IMR-90 (cell line): ENCODE measurements at regions not wholly inside any gene's neighbourhood (a gene's known extent, or its start where the extent isn't known, plus 50 kb on each side); places are given as distances from the start of the nearest gene placed in this dataset.
A peak's percentile ranks its signal among the peaks of the same experiment; 100 is the strongest.

ENCODE experiments used
- ATAC-seq: fragments of 200-7000 bp; cut with Tn5 transposase; 2 replicates; pipeline ENCODE4 v1.9.1; 2020; ENCODE audit warnings: low read depth, mild to moderate bottlenecking, moderate library complexity
- BruUV-seq: library from RNA; stranded (reverse); fragments of 400-500 nt; replicated peaks from 2 replicates; lab custom pipeline; 2021; lab: Mats Ljungman, UMichigan
- CTCF ChIA-PET: fragments of 300-600 bp; formaldehyde crosslinking; extraction: SDS; loops from one replicate; lab custom pipeline; 2021; ENCODE audit warnings: antibody characterized with exemption; lab: Yijun Ruan, JAX
- POLR2A ChIA-PET: fragments of 300-600 bp; sonication (Branson Sonifier 250); formaldehyde crosslinking; loops from one replicate; lab custom pipeline; 2022; ENCODE audit warnings: antibody characterized with exemption; ENCODE audit not compliant: unreplicated experiment; lab: Charles Lee
- DNase-seq: peaks from one replicate; pipeline ENCODE4 v3.0.0; 2013
- H2AFZ ChIP-seq: replicated peaks from 2 replicates; pipeline ENCODE3; 2013; ENCODE audit warnings: low read length, mild to moderate bottlenecking; ENCODE audit not compliant: poor library complexity
- H2AK5ac ChIP-seq: 2 replicates; pipeline ENCODE4 v1.6.1; 2013; ENCODE audit warnings: low read depth, low read length, inconsistent platforms
- H2AK9ac ChIP-seq: replicated peaks from 2 replicates; pipeline ENCODE3; 2013; ENCODE audit warnings: mild to moderate bottlenecking, low read depth, low read length, moderate library complexity; ENCODE audit not compliant: poor library complexity
- H2BK120ac ChIP-seq: 2 replicates; pipeline ENCODE4 v1.6.1; 2013; ENCODE audit warnings: low read depth, low read length, inconsistent platforms
- H2BK15ac ChIP-seq: 3 replicates; pipeline ENCODE4 v1.6.1; 2013; ENCODE audit warnings: low read depth, low read length, inconsistent platforms
- H2BK20ac ChIP-seq: 2 replicates; pipeline ENCODE4 v1.6.1; 2013; ENCODE audit warnings: low read depth, mild to moderate bottlenecking, inconsistent platforms, low read length, moderate library complexity
- H2BK5ac ChIP-seq: 2 replicates; pipeline ENCODE4 v1.6.1; 2013; ENCODE audit warnings: mild to moderate bottlenecking, low read depth, low read length, inconsistent platforms; ENCODE audit not compliant: poor library complexity, severe bottlenecking
- H3K14ac ChIP-seq: replicated peaks from 2 replicates; pipeline ENCODE4 v1.6.1; 2013; ENCODE audit warnings: low read depth, low read length, inconsistent platforms
- H3K18ac ChIP-seq: 2 replicates; pipeline ENCODE4 v1.6.1; 2013; ENCODE audit warnings: low read depth, low read length, control low read depth
- H3K23ac ChIP-seq: 2 replicates; pipeline ENCODE4 v1.6.1; 2013; ENCODE audit warnings: low read depth, low read length, inconsistent platforms
- H3K27ac ChIP-seq: 2 replicates; pipeline ENCODE4 v1.5.1; 2013; ENCODE audit warnings: mild to moderate bottlenecking, control low read depth, low read length; ENCODE audit not compliant: insufficient read depth
- H3K27me3 ChIP-seq: 2 replicates; pipeline ENCODE4 v1.6.1; 2013; ENCODE audit warnings: low read length; ENCODE audit not compliant: control insufficient read depth, insufficient read depth
- H3K36me3 ChIP-seq: 2 replicates; pipeline ENCODE4 v1.6.1; 2013; ENCODE audit warnings: low read length, mixed read lengths; ENCODE audit not compliant: control insufficient read depth, insufficient read depth
- H3K4ac ChIP-seq: 2 replicates; pipeline ENCODE4 v1.6.1; 2013; ENCODE audit warnings: low read depth, low read length, inconsistent platforms
- H3K4me1 ChIP-seq: 2 replicates; pipeline ENCODE4 v1.6.1; 2013; ENCODE audit warnings: low read length, mixed read lengths; ENCODE audit not compliant: control insufficient read depth, insufficient read depth
- H3K4me2 ChIP-seq: 2 replicates; pipeline ENCODE4 v1.6.1; 2013; ENCODE audit warnings: low read depth, mild to moderate bottlenecking, control low read depth, low read length, moderate library complexity
- H3K4me3 ChIP-seq: 2 replicates; pipeline ENCODE4 v1.5.1; 2013; ENCODE audit warnings: low read depth, mild to moderate bottlenecking, control low read depth, low read length, moderate library complexity; ENCODE audit not compliant: insufficient read depth
- H3K56ac ChIP-seq: 2 replicates; pipeline ENCODE4 v1.6.1; 2013; ENCODE audit warnings: low read length, inconsistent platforms; ENCODE audit not compliant: insufficient read depth; ENCODE audit errors: extremely low read depth
- H3K79me1 ChIP-seq, 2 experiments: 2 replicates each; pipeline ENCODE4 v1.6.1; 2013; ENCODE audit warnings: low read length in 2 of 2, inconsistent platforms in 1 of 2, low read depth in 1 of 2
- H3K9ac ChIP-seq: 2 replicates; pipeline ENCODE4 v1.6.1; 2013; ENCODE audit warnings: low read depth, low read length, control low read depth
- H3K9me1 ChIP-seq: 2 replicates; pipeline ENCODE4 v1.6.1; 2013; ENCODE audit warnings: low read length, inconsistent platforms; ENCODE audit not compliant: insufficient read depth
- H3K9me3 ChIP-seq: 2 replicates; pipeline ENCODE4 v1.6.1; 2013; ENCODE audit warnings: low read length; ENCODE audit not compliant: control insufficient read depth, insufficient read depth
- H4K20me1 ChIP-seq: 2 replicates; pipeline ENCODE4 v1.6.1; 2013; ENCODE audit warnings: low read length, inconsistent platforms; ENCODE audit not compliant: insufficient read depth
- H4K5ac ChIP-seq: 2 replicates; pipeline ENCODE4 v1.6.1; 2013; ENCODE audit warnings: mild to moderate bottlenecking, low read depth, low read length, control low read depth
- H4K8ac ChIP-seq, 2 experiments: 2 replicates each; pipeline ENCODE4 v1.6.1; 2013; ENCODE audit warnings: low read depth in 2 of 2, low read length in 2 of 2, control low read depth in 1 of 2, inconsistent platforms in 1 of 2
- H4K91ac ChIP-seq: 2 replicates; pipeline ENCODE4 v1.6.1; 2013; ENCODE audit warnings: low read depth, low read length, inconsistent platforms; ENCODE audit not compliant: insufficient read depth
- CEBPB ChIP-seq: IDR thresholded peaks from 2 replicates; pipeline ENCODE4 v1.6.1; 2012; ENCODE audit warnings: low read depth, low read length, improper control_type of control experiment
- CHD1 ChIP-seq: IDR thresholded peaks from 2 replicates; pipeline ENCODE4 v1.6.1; 2012; ENCODE audit warnings: low read depth, low read length, improper control_type of control experiment
- CTCF ChIP-seq: conservative IDR thresholded peaks from 2 replicates; pipeline ENCODE4 v1.5.1; 2012; ENCODE audit warnings: mild to moderate bottlenecking, low read depth, low read length, improper control_type of control experiment
- ELK1 ChIP-seq: fragments of 150-350 bp; IDR thresholded peaks from 2 replicates; pipeline ENCODE4 v1.6.1; 2016; ENCODE audit warnings: low read depth, mild to moderate bottlenecking, low read length, moderate library complexity, borderline replicate concordance
- MAZ ChIP-seq: IDR thresholded peaks from 2 replicates; pipeline ENCODE4 v1.6.1; 2012; ENCODE audit warnings: low read depth, mild to moderate bottlenecking, low read length, improper control_type of control experiment, moderate library complexity, borderline replicate concordance
- RCOR1 ChIP-seq: IDR thresholded peaks from 2 replicates; pipeline ENCODE4 v1.6.1; 2012; ENCODE audit warnings: mild to moderate bottlenecking, low read length, improper control_type of control experiment; ENCODE audit not compliant: insufficient replicate concordance
- WGBS, 2 experiments: methylation state at CpG; one replicate each; pipeline versions ENCODE4 v1.1.5 to v1.1.7; 2013; ENCODE audit warnings: missing lambda C conversion rate in 2 of 2; ENCODE audit not compliant: insufficient read length in 1 of 2; ENCODE audit errors: extremely low coverage in 2 of 2; 5-methylcytosine and 5-hydroxymethylcytosine counted together
- dilution Hi-C: fragments of 300-500 bp; cut with HindIII; formaldehyde crosslinking; loops from one replicate; pipeline ENCODE4 v1.14.3; 2018; ENCODE audit warnings: low sequenced_read_pairs; ENCODE audit not compliant: unreplicated experiment
- in situ Hi-C: fragments of 300-500 bp; cut with MboI; formaldehyde crosslinking; loops from 3 replicates; pipeline ENCODE4 v1.14.3; 2019; ENCODE audit warnings: low sequenced_read_pairs, inconsistent platforms, mixed read lengths
- intact Hi-C: fragments of 100-400 bp; cut with micrococcal nuclease; formaldehyde crosslinking; loops from 2 replicates; pipeline ENCODE4 v1.10.0; 2022

- Histone ChIP-seq H3K18ac (peak overlapping the region; percentile 95; the same call in 1 of the 2 replicates), H3K14ac (peak overlapping the region; percentile 84; the same call in 1 of the 2 replicates), H3K4ac (peak overlapping the region; percentile 99; the same call in 1 of the 2 replicates), H2AFZ (no peak overlapping the region), H3K27ac (no peak overlapping the region), H3K56ac (no peak overlapping the region), H2BK120ac (peak overlapping the region; percentile 45), H4K5ac (peak overlapping the region; percentile 22; the same call in 1 of the 2 replicates), H3K9ac (no peak overlapping the region), H3K4me3 (no peak overlapping the region), H2BK5ac (peak overlapping the region; percentile 99), H4K8ac (no peak overlapping the region), H3K27me3 (no peaks in the 10 kb centered on the region), H4K20me1 (no peaks in the 10 kb centered on the region), H3K23ac (no peak overlapping the region), H3K9me3 (no peaks in the 10 kb centered on the region), H2BK20ac (peak overlapping the region; percentile 79; the same call in 1 of the 2 replicates), H4K91ac (peak overlapping the region; percentile 92; the same call in 1 of the 2 replicates), H2BK15ac (peak overlapping the region; percentile 96; the same call in 1 of the 3 replicates), H3K4me1 (peaks cover 25% of the 10 kb centered on the region), H3K36me3 (no peaks in the 10 kb centered on the region), H2AK9ac (no peak overlapping the region), H3K4me2 (no peak overlapping the region), H2AK5ac (no peak overlapping the region), H3K79me1 (peaks cover 0 to 2% of the 10 kb centered on the region in 2 experiments; a peak in 1 of 4 replicates), H3K9me1 (peaks cover 20% of the 10 kb centered on the region)
- DNase-seq: no peak
- CTCF ChIA-PET: no interaction called here
- POLR2A ChIA-PET: interaction anchor here (0.7 kb wide), 1 partner anchor 19 kb away, joined by 3 read pairs; no protein-coding TSS in a partner anchor
- WGBS, 2 experiments: no CpG with 5 or more reads among the region's 2 CpGs
- in situ Hi-C loops: no loop called here
- ATAC-seq: no peak
- no TSS peak for BruUV-seq
- dilution Hi-C loops: no loop called here
- intact Hi-C loops: no loop called here
- no peak for TF ChIP-seq ELK1
- no peak for TF ChIP-seq CTCF
- TF ChIP-seq MAZ: no peak
- TF ChIP-seq CHD1: no peak
- TF ChIP-seq RCOR1: no peak
- no peak for TF ChIP-seq CEBPB
These were observed 61.5 kb upstream of the FNDC3B start for GRCh38 chr3:171977860-171978259.
